Embryonic facial prominence (tissue), 1 donor: ENCODE measurements at regions not wholly inside any gene's neighbourhood (a gene's known extent, or its start where the extent isn't known, plus 50 kb on each side); places are given as distances from the start of the nearest gene placed in this dataset.
"Not testable (repeated sequence)": the region's sequence is repeated elsewhere in the genome, so short reads cannot be mapped to it uniquely, and the experiment has no call there.

Source experiments
- DNase-seq: peaks from one replicate; pipeline ENCODE4 v3.0.0-alpha.2; 2016; ENCODE audit errors: extremely low spot score

DNA sequence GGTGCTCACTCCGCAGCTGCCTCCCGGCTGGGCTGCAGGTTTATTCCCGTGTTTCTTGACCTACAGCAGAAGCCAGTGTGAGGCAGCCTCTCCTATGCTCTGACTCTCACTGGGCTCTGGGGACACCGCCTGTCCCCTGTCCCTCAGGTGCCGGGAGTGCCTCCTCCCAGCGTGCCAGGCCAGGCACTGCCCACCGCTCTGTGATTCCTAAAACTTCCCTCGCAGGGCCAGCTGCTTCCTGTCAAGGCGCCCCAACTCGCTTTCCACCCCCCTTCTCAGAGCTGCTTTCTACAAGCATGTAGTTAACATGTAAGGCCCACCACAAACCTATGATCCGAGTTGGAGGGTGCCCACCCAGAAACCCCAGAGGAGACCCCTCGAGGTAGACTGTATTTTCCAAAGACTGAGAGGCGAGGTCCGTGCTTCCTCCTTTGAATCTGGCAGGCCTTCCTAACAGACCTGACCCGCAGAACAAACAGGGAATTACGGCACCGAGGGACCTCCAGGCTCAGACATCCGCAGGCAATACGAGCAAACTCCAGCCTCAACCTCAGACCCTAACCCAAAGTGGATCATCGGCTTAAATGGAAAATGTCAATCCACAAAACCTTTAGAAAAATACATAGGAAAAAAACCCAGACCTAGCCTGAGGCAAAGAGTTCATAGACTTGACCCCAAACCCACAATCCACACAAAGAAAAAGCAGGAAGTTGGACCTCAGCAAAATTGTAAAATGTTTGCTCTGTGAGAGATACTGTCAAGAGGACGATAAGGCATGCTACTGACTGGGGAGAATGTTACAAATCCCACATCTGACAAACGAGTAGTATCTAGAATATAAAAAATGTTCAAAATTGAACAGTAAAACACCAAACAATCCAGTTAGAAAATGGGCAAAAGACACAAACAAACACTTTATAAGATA lies 121.3 kb upstream of the IQSEC1 start:
- DNase-seq: no peak

DNA sequence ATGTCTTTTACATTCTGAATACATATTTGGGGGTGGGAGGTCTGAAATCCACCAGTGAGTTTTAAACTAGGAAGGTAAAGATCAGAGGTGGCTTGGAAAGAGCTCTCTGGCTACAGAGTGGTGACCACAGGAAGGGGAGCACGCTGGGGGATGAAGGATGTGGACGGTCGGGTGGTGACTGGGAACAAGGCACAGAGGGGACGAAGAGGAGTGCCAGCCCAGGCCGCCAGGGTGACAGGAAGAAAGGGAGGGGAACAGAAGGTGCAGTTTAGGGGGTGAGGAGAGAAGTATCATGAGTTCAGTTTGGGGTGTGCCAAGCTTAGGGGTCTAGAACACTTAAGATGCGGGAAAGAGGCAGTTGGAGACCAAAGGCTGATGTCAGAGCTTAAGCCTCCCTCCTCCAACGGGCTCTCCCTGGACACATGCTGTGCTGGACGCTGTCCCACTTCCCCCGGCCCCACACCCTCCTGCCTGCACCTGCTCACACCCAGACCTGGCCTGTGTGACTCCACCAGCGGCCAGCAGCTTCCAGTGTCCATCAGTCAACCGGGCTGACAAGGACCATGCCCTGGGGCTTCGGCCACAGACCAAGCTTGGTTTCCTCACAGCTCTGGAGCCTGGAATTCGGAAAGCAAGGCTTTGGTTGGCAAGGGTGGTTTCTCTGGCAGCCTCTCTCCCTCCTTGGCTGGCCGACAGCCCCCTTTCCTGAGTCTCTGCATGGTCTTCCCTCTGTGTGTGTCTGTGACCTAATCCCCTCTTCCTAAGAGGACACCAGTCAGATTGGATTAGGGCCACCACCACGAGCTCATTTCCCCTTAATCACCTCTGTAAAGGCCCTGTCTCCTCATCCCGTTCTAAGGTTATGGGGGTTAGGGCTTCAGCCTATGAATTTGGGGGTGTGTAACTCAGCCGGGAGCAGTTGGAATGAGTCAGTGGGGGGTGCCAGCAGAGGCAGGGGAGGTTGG lies 120.4 kb upstream of the IQSEC1 start:
- no peak for DNase-seq

DNA sequence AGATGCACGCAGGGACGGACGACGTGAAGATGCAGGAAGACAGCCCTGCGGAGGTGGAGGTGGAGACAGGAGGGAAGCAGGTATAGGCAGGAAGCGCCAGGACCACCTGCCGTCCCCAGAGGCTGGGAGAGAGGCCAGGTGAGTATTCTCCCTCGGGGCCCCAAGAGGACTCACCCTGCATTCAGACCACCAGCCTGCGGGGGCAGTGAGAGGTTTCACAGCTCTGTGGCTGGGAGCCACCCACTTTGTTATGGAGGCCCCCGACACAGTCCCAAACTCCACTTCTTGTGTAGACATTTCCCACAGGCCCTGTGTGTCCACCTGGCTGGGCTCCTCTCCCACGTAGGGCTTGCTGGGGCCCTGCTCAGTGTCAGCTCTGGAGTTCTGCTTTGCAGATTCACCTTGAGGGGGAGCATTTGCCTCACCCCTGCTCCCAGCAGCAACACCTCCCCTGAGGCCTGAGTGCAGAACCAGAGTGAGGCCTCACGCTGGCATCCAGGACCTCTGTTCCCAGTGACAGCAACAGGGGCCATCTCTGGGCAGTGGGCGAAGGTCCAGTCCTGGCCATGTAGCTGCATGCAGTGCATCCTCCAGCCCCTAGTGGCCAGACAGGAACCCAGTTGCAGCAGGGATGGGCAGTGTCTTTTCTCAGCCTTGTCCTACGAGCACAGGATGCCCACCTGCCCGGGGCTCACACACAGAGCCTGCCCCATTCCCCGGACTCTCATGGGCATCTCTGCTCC lies 119.4 kb upstream of the IQSEC1 start:
- no peak for DNase-seq

- DNase-seq: no peak
Observed at GRCh38 chr3:13191016-13191415, 117.8 kb upstream of the IQSEC1 start.

DNA sequence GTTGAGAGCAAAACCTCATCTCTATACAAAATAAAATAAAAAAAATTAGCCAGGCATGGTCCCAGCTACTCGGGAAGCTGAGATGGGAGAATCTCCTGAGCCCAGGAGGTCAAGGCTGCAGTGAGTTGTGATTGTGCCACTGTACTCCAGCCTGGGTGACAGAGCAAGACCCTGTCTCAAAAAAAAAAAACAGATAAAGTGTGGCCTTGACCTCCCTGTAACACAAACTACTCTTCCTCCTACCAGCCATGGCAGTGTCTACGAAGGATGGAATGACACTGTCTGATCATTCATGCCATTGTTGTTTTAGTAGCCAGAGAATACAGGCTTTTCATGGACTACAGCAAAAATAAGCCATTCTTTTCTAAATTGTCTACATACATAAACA lies 117.1 kb upstream of the IQSEC1 start:
- no peak for DNase-seq

GRCh38 chr3:13189639-13190377 lies 116.6 kb upstream of the IQSEC1 start:
- DNase-seq: no peak

DNA sequence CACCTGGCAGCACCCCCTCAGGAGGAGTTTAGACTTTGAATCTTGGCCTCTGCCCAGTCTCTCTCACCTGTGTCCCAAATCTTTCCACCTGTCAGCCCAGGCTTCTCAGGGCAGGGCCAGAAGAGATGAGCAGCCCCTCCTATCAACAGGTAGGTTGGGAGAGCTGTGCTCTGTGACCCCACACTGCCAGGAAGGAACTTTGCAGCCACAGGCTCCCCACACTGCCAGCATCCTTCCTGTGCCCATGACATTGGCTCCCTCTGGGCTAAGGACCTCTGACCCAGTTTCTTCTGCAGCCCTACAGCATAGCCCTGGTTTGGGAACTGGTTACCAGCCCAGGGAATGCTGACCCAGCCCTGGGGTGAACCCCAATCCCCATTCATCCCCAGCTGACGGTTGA lies 115.7 kb upstream of the IQSEC1 start:
- no peak for DNase-seq

DNA sequence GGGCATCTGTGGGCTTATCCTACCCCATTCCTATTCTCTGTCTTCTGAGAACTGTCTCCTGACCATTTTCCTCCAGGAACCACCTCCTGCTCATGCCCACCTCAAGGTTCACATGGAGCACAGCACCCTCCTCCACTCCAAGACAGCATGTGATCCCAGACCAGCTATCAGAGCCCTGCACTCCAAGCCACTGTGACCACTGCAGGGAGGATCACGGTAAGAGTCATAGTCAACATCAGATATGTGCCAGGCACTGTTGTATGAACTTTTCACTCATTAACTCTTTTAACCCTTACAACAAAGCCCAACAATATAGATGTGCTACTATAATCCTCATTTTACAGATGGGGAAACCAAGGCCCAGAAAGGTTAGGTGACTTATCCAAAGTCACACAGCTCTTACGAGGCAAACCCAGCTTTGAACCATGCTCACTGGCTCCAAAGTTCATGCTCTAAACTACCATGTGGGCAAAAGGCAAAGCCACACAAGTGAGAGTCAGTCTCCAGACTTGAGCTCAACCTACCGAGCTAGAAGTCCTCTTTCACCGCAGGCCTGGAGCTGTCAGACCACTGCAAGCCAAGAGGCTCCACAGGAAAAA lies 115.1 kb upstream of the IQSEC1 start:
- DNase-seq: no peak

DNA sequence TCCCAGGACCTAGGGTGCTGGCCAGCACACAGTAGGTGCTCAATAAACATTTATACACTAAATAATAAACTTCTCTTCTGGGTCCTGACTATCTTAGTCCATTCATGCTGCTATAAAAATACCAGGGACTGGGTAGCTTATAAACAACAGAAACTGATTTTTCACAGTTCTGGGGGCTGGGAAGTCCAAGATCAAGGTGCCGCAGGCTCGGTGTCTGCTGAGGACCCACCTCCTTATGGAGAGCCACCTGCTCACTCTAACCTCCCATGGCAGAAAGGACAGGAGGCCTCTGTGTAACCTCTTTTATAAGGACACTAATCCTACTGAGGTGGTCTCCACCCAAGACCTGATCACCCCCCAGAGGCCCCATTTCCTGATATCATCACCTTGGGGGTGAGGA lies 114.4 kb upstream of the IQSEC1 start:
- no peak for DNase-seq

GRCh38 chr3:13186435-13186815 lies 113.2 kb upstream of the IQSEC1 start:
- DNase-seq: no peak

- DNase-seq: no peak
Observed at GRCh38 chr3:13185737-13186434, 112.7 kb upstream of the IQSEC1 start.

DNA sequence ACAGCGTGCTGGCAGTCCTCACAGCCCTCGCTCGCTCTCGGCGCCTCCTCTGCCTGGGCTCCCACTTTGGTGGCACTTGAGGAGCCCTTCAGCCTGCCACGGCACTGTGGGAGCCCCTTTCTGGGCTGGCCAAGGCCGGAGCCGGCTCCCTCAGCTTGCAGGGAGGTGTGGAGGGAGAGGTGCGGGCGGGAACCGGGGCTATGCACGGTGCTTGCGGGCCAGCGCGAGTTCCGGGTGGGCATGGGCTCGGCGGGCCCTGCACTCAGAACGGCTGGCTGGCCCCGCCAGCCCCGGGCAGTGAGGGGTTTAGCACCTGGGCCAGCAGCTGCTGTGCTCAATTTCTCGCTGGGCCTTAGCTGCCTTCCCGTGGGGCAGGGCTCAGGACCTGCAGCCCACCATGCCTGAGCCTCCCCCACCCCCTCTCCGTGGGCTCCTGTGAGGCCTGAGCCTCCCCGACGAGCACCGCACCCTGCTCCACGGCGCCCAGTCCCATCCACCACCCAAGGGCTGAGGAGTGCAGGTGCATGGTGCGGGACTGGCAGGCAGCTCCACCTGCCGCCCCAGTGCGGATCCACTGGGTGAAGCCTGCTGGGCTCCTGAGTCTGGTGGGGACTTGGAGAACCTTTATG lies 106.5 kb upstream of the IQSEC1 start:
- DNase-seq: not testable (repeated sequence)

DNA sequence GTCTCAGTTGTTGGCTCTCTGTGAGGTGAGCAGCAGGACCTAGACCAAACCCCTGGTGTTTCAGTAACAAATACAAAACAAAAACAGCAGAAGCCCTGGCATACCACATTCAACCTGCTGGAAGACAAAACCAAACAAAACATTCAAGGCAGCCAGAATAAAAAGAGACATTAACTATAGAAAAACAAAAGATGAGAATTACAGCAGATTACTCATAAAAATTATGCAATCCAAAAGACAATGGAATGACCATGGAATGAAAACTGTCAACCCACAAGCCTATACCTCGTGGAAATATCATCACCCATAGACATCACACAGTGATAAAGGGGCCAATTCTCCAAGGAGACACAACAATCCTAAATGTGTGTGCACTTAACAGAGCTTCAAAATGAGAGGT lies 106.0 kb upstream of the IQSEC1 start:
- no peak for DNase-seq

DNA sequence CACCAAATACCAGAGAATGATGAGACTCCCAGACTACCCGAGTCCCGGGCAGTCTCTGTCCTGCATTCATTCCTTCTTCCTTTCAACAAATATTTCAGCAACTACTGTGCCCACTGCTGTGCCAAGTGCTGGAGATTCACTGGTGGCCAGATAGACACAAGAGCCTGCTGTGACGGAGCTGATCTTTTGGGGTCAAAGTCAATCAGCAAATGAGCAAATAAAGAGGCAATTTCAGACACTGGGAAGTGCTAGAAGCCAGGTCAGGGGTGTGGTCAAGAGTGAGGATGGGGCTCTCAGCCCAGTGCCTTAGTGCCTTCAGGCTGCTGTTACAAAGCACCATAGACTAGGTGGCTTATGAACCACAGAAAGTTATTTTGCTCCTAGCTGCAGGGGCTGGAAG lies 104.9 kb upstream of the IQSEC1 start:
- no peak for DNase-seq

DNA sequence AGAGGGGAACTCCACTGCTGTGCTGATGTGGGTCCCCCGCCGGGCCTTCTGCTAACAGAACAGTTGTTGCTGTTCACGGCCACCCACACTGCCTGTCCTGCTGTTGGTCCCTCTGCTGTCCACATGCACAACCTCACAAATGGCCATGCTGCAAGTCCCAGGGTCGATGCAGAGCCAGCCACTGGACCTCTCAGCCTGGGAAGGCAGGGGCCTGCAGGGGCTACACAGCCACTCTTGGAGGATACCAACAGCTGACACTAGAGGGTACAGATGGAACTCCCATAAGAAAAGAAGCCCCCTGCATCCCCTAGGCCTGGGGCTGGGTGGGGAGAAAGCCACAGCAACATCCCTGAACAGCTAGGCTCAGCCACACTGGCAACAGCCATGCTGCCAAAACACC lies 104.4 kb upstream of the IQSEC1 start:
- DNase-seq: no peak

DNA sequence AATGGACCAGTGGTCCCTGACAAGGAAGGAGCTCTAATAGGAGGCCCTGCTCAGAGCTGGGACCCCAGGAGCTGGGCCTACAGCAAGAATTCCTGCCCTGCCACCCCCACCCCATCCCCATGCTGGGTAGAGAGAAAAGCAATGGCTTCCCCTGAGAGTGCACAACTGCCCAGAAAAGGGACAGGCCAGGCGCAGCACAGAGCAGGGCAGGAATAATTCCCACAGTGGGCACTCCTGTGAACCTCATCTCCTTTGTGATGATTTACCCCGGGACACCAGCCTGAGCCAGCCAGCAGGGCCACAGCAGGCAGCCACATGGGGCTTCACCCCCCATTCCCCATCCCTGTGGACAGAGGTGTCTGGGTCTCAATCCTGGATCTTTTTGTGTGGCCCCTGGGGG lies 104.0 kb upstream of the IQSEC1 start:
- no peak for DNase-seq

DNA sequence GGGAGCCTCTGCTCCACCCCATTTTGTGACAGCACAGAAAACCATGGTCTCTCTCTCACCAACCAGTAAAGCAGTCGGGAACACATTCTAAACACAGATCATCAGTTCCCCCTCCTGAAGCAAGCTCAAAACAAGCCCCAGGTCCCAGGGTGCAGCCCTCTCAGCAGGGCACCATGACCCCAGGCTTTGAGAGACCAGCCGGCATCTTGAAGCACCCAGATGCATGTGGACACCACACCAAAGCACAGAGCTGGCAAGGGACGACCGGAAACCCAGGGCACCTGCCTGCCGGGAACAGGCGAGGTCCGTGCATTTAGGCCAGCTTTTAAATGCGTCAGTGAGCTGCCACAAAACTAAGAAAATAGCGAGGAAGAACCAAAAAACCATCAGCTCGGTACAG lies 103.2 kb upstream of the IQSEC1 start:
- DNase-seq: no peak

GRCh38 chr3:13174803-13175135 lies 101.5 kb upstream of the IQSEC1 start:
- DNase-seq: no peak

GRCh38 chr3:13174011-13174802 lies 101.0 kb upstream of the IQSEC1 start:
- DNase-seq: no peak
